ENCODE measurements at regions not wholly inside any gene's neighbourhood (a gene's known extent, or its start where the extent isn't known, plus 50 kb on each side); places are given as distances from the start of the nearest gene placed in this dataset.

DNA sequence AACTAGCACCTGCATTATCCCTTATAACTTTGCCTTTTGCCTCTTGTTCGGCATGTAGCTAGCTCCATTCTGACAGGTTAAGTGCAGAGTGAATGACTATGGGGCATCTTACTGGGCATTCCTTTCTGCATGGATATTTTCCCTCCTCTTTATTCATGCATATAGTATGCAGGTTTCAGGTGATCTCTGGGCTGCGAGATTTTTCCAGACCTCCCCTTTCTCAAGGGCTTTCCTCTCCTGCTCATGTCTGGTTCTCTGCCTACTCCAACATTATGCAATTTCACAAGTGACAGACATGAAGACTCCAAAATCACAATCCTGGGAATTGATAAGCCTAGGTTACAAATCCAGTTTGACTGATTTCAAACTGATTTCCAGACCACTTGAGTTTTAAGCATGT lies 503.8 kb downstream of the NXPH1 start:
- no peak for TF ChIP-seq EP300 (IDR thresholded peaks at IDR 0.05)
- no peak for TF ChIP-seq POLR2A (IDR thresholded peaks at IDR 0.05)
- TF ChIP-seq, protein P1, sequence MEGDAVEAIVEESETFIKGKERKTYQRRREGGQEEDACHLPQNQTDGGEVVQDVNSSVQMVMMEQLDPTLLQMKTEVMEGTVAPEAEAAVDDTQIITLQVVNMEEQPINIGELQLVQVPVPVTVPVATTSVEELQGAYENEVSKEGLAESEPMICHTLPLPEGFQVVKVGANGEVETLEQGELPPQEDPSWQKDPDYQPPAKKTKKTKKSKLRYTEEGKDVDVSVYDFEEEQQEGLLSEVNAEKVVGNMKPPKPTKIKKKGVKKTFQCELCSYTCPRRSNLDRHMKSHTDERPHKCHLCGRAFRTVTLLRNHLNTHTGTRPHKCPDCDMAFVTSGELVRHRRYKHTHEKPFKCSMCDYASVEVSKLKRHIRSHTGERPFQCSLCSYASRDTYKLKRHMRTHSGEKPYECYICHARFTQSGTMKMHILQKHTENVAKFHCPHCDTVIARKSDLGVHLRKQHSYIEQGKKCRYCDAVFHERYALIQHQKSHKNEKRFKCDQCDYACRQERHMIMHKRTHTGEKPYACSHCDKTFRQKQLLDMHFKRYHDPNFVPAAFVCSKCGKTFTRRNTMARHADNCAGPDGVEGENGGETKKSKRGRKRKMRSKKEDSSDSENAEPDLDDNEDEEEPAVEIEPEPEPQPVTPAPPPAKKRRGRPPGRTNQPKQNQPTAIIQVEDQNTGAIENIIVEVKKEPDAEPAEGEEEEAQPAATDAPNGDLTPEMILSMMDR (IDR thresholded peaks at IDR 0.05) = no peak
- Histone ChIP-seq H3K9me3 (no peaks in the 10 kb centered on the region), H3K27ac (no peak overlapping the region), H3K36me3 (no peaks in the 10 kb centered on the region), H3K4me1 (no peaks in the 10 kb centered on the region), H3K27me3 (no peaks in the 10 kb centered on the region), H3K4me3 (no peak overlapping the region)
- DNase-seq = no peak
- intact Hi-C loops (cut with DNase I) = no loop called here
- WGBS, 2 donors = 73 to 86% methylated on average over 2 of the region's 2 CpGs

DNA sequence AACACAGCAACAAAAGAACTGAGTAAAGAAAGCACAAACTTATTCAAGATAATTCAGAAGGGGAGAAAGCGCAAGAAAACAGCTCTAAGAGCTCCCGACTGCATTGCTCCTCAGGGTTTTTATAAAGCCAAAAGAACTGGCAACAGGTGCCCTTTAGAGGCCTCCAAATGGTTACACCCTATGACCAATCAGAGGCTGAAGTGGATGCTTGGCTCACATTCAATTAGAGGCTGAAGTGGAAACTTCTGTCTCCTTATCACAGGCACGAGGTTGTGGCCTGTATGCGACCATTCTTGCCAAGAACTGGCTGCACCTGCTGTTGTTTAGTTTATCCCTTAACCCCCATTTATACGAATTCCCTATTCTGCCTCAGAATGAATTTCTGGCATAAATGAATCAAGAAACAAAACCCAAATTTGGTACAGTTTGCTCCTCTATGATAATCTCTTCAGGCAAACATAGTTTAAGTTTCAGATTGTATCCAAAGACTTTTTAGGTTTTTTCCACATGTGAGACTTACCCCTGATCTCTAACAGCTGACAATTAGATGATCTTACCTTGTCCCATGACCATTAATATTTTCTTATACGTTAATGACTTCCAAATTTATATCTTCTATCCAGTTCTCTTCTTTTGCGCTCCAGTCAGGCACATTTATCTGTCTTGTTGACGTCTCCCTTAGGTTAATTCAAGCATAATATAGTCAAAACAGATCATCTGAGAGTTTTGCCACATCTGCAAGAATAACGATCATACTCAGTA lies 504.8 kb downstream of the NXPH1 start:
- Histone ChIP-seq H3K36me3 (no peaks in the 10 kb centered on the region), H3K4me1 (no peaks in the 10 kb centered on the region), H3K9me3 (no peaks in the 10 kb centered on the region), H3K27me3 (no peaks in the 10 kb centered on the region), H3K4me3 (no peak overlapping the region), H3K27ac (no peak overlapping the region)
- TF ChIP-seq POLR2A (IDR thresholded peaks at IDR 0.05) (no peak), POLR2AphosphoS5 (IDR thresholded peaks at IDR 0.05) (no peak), EP300 (IDR thresholded peaks at IDR 0.05) (no peak)
- TF ChIP-seq, protein P1 (IDR thresholded peaks at IDR 0.05) = no peak
- 65 to 67% methylated on average over 9 of the region's 9 CpGs for WGBS, 2 donors
- intact Hi-C loops (cut with DNase I) = no loop called here
- DNase-seq = no peak

DNA sequence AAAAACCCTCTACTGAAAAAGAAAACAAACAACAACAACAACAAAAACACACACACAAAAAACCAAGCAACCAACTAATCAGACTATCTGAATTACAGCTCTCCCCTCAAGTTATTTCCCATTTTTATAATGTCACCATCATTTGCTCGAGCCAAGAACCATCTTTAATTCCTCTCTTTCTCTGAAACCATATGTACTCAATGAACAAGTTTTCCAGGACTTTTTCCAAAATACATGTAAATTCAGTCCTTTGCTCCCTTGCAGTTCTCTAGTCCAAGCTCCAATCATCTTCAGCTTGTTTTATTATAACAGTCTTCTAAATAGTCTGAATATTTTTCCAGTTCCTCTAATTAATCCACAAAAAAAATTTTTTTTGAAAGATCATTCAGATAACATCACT lies 506.0 kb downstream of the NXPH1 start:
- Histone ChIP-seq H3K27ac (no peak overlapping the region), H3K36me3 (no peaks in the 10 kb centered on the region), H3K27me3 (no peaks in the 10 kb centered on the region), H3K4me3 (no peak overlapping the region), H3K4me1 (no peaks in the 10 kb centered on the region), H3K9me3 (no peaks in the 10 kb centered on the region)
- intact Hi-C loops (cut with DNase I) = no loop called here
- WGBS, 2 donors = 42 to 67% methylated on average over 1 of the region's 1 CpG
- TF ChIP-seq POLR2AphosphoS5 (IDR thresholded peaks at IDR 0.05) = no peak
- TF ChIP-seq POLR2A (IDR thresholded peaks at IDR 0.05) = no peak
- TF ChIP-seq, protein P1 (IDR thresholded peaks at IDR 0.05) = no peak
- no peak for DNase-seq

DNA sequence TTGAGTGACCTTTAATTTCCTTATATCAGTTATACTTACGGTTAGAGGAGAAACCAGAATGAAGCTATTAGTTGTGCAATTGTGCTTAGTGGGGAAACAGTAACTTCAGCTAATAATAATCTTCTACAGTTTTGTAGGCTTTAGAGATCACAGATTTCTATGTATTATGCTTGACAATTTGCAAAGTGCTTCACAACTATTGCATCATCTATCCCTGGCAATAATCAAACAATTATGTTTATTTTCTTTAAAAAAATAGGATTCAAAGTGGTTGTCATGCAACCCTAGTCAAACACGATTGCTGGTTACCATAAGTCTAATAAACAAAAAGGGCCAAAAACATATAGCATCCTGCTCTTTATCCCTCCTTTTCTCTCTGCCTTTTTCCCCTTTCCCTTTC lies 530.3 kb downstream of the NXPH1 start:
- intact Hi-C loops (cut with DNase I) = no loop called here
- no peaks in the 10 kb centered on the region for H3K4me1 ChIP-seq

More for the DNA sequence above, 530.3 kb downstream of the NXPH1 start:
- Histone ChIP-seq H3K27me3 (no peaks in the 10 kb centered on the region), H3K36me3 (no peaks in the 10 kb centered on the region), H3K4me3 (no peak overlapping the region), H3K27ac (no peak overlapping the region), H3K9me3 (no peaks in the 10 kb centered on the region)
- TF ChIP-seq EP300 (IDR thresholded peaks at IDR 0.05) (no peak), POLR2AphosphoS5 (IDR thresholded peaks at IDR 0.05) (no peak), POLR2A (IDR thresholded peaks at IDR 0.05) (no peak)
- TF ChIP-seq, protein P1 (IDR thresholded peaks at IDR 0.05) = no peak
- no peak for DNase-seq
- 77 to 82% methylated on average over 2 of the region's 2 CpGs for WGBS, 2 donors

Measured in sigmoid colon (tissue), 6 donors.